Caco-2 (cell line): ENCODE measurements at regions not wholly inside any gene's neighbourhood (a gene's known extent, or its start where the extent isn't known, plus 50 kb on each side); places are given as distances from the start of the nearest gene placed in this dataset.

Experiments
- BruUV-seq: library from RNA; stranded (reverse); fragments of 400-500 nt; replicated peaks from 2 replicates; lab custom pipeline; 2021; lab: Mats Ljungman, UMichigan
- CTCF ChIA-PET: fragments of 300-600 bp; sonication (Branson Sonifier 250); formaldehyde crosslinking; loops from one replicate; lab custom pipeline; 2022; ENCODE audit warnings: antibody characterized with exemption; lab: Charles Lee
- POLR2A ChIA-PET: fragments of 300-600 bp; sonication (Branson Sonifier 250); formaldehyde crosslinking; loops from one replicate; lab custom pipeline; 2022; ENCODE audit warnings: antibody characterized with exemption; lab: Charles Lee
- DNase-seq, 2 experiments: peaks; one replicate each; pipeline versions ENCODE4 v3.0.0 to v3.0.0-alpha.2; 2020 to 2022
- H3K27me3 ChIP-seq: replicated peaks from 2 replicates; pipeline ENCODE4 v1.6.0; 2011; ENCODE audit warnings: low read length; ENCODE audit not compliant: control insufficient read depth, insufficient read depth
- H3K36me3 ChIP-seq: 2 replicates; pipeline ENCODE4 v1.5.1; 2011; ENCODE audit warnings: low read length; ENCODE audit not compliant: control insufficient read depth, insufficient read depth
- H3K4me1 ChIP-seq: fragments of 250-450 bp; sonication (Bioruptor Pico); 2 replicates; pipeline ENCODE4 v1.5.1; 2020; ENCODE audit warnings: mild to moderate bottlenecking
- H3K4me3 ChIP-seq: 2 replicates; pipeline ENCODE4 v1.5.1; 2011; ENCODE audit warnings: low read depth, mild to moderate bottlenecking, control low read depth, low read length
- H3K9me3 ChIP-seq: fragments of 250-450 bp; sonication (Bioruptor Pico); 2 replicates; pipeline ENCODE4 v1.5.1; 2020; ENCODE audit warnings: mild to moderate bottlenecking, moderate library complexity
- H3K27ac Mint-ChIP-seq: one replicate; pipeline ENCODE4 v1.8.0; 2022; ENCODE audit warnings: mixed read lengths; ENCODE audit not compliant: unreplicated experiment
- H3K27me3 Mint-ChIP-seq: one replicate; pipeline ENCODE4 v1.8.0; 2022; ENCODE audit warnings: mixed read lengths; ENCODE audit not compliant: insufficient read depth, unreplicated experiment
- H3K36me3 Mint-ChIP-seq: one replicate; pipeline ENCODE4 v1.8.0; 2022; ENCODE audit warnings: mild to moderate bottlenecking, mixed read lengths; ENCODE audit not compliant: insufficient read depth, unreplicated experiment
- H3K4me1 Mint-ChIP-seq: one replicate; pipeline ENCODE4 v1.8.0; 2022; ENCODE audit warnings: low read depth, mixed read lengths; ENCODE audit not compliant: unreplicated experiment
- H3K4me3 Mint-ChIP-seq: one replicate; pipeline ENCODE4 v1.8.0; 2022; ENCODE audit warnings: mild to moderate bottlenecking, moderate library complexity, mixed read lengths; ENCODE audit not compliant: unreplicated experiment
- H3K9me3 Mint-ChIP-seq: one replicate; pipeline ENCODE4 v1.8.0; 2022; ENCODE audit warnings: mixed read lengths; ENCODE audit not compliant: unreplicated experiment
- intact Hi-C: fragments of 100-400 bp; cut with micrococcal nuclease; formaldehyde crosslinking; loops from one replicate; pipeline ENCODE4 v1.10.0; 2022; ENCODE audit not compliant: unreplicated experiment
- TF ChIP-seq, protein P1 (sequence below), 2 experiments: fragments of 200-600 bp in 1 of 2; IDR thresholded peaks; 1 replicate in 1 of 2; 2 replicates in 1 of 2; pipeline versions ENCODE4 v1.5.1 to v1.8.0; 2011 to 2022; ENCODE audit warnings: antibody characterized with exemption in 1 of 2, control low read depth in 1 of 2, inconsistent platforms in 1 of 2, low read depth in 1 of 2, low read length in 1 of 2, mild to moderate bottlenecking in 1 of 2, moderate library complexity in 1 of 2; ENCODE audit not compliant: insufficient read depth in 1 of 2, severe bottlenecking in 1 of 2, unreplicated experiment in 1 of 2

DNA sequence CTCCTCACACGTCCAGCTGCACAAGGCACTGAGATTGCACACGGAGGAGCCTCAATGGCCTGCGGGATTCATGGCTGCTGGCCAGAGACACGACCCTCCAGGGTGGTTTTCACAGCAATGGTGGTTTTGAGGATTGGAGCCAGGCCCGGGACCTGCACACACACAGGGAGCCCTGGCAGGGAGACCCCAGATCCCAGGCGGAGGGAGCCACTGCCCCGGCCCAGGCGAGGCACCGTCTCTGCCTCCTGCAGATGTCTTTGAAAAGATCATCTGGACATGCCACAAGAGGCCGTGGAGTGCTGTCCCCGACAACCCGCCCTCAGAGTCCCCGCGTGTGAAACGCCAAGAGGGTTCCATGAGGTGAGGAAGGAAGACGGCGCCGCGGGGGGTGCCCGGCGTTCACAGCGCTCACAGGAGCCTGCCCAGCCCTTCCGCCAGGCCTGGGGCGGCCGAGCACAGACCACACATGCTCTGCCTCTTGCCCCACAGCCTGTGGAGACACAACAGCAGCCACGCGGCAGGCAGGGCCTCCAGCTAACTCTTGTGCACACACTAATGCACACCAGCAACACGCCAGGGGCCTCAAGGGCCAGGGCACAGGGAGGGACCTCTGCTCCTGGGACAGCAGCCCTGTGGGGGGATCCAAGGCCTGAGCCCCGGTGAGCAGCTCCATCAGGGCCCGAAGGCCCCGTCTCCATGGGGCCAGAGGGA is 72.8 kb upstream of the CTDP1 start:
- Mint-ChIP-seq H3K27me3 (no peaks in the 10 kb centered on the region), H3K27ac (no peak overlapping the region), H3K9me3 (no peaks in the 10 kb centered on the region), H3K4me3 (no peak overlapping the region), H3K4me1 (no peaks in the 10 kb centered on the region), H3K36me3 (no peaks in the 10 kb centered on the region)
- no peak overlapping the region for H3K4me3 ChIP-seq
- no peak for DNase-seq
- CTCF ChIA-PET: no interaction called here
- no peaks in the 10 kb centered on the region for H3K9me3 ChIP-seq
- H3K4me1 ChIP-seq: no peaks in the 10 kb centered on the region
- POLR2A ChIA-PET: no interaction called here
- intact Hi-C loops: no loop called here
- H3K27me3 ChIP-seq: no peaks in the 10 kb centered on the region
- no peaks in the 10 kb centered on the region for H3K36me3 ChIP-seq
- TF ChIP-seq, protein P1, sequence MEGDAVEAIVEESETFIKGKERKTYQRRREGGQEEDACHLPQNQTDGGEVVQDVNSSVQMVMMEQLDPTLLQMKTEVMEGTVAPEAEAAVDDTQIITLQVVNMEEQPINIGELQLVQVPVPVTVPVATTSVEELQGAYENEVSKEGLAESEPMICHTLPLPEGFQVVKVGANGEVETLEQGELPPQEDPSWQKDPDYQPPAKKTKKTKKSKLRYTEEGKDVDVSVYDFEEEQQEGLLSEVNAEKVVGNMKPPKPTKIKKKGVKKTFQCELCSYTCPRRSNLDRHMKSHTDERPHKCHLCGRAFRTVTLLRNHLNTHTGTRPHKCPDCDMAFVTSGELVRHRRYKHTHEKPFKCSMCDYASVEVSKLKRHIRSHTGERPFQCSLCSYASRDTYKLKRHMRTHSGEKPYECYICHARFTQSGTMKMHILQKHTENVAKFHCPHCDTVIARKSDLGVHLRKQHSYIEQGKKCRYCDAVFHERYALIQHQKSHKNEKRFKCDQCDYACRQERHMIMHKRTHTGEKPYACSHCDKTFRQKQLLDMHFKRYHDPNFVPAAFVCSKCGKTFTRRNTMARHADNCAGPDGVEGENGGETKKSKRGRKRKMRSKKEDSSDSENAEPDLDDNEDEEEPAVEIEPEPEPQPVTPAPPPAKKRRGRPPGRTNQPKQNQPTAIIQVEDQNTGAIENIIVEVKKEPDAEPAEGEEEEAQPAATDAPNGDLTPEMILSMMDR (IDR thresholded peaks at IDR 0.05; ENCODE audit: insufficient read depth in 1 of 2, low read depth in 1 of 2, low read length in 1 of 2, severe bottlenecking in 1 of 2, unreplicated experiment in 1 of 2): no peak
- no TSS peak for BruUV-seq

DNA sequence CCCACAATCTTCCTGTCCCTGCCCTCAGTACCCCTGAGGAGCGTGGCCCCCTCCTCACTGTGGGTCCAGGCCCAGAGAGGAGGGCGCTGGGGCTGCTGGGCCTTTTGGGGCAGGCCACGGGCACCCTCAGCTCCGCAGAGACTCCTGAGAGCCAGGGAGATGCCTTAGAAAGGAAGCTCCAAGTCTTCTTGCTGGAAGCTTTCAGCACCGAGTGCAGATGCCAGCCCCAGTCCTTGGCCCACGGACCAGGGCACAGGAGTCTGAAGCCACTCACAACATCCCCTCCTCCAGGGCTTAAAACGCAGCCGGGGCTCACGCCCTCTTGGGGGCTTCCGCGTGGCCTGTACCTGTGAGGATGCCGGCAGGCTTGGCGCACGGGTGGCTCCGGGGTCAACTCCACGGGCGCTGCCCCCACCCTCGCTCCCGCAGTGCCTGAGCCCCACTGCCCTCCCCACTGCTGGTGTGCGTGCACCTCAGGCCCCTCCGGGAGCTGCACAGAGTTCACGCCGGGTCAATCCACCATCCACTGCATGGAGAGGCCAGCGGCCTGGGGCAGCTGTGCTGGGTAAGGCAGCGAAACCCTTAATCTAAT is 72.1 kb upstream of the CTDP1 start:
- Mint-ChIP-seq H3K4me3 (no peak overlapping the region), H3K9me3 (no peaks in the 10 kb centered on the region), H3K27ac (no peak overlapping the region), H3K36me3 (no peaks in the 10 kb centered on the region), H3K27me3 (no peaks in the 10 kb centered on the region), H3K4me1 (no peaks in the 10 kb centered on the region)
- H3K4me1 ChIP-seq: no peaks in the 10 kb centered on the region
- intact Hi-C loops: no loop called here
- TF ChIP-seq, protein P1 (IDR thresholded peaks at IDR 0.05; ENCODE audit: insufficient read depth in 1 of 2, low read depth in 1 of 2, low read length in 1 of 2, severe bottlenecking in 1 of 2, unreplicated experiment in 1 of 2): no peak
- POLR2A ChIA-PET: no interaction called here
- H3K4me3 ChIP-seq: no peak overlapping the region
- no peaks in the 10 kb centered on the region for H3K27me3 ChIP-seq
- H3K36me3 ChIP-seq: no peaks in the 10 kb centered on the region
- CTCF ChIA-PET: no interaction called here
- DNase-seq: no peak
- H3K9me3 ChIP-seq: no peaks in the 10 kb centered on the region
- no TSS peak for BruUV-seq

- no peaks in the 10 kb centered on the region for H3K4me1 Mint-ChIP-seq
- no peaks in the 10 kb centered on the region for H3K36me3 Mint-ChIP-seq
- BruUV-seq: no TSS peak
- Histone ChIP-seq H3K4me3 (no peak overlapping the region), H3K27me3 (no peaks in the 10 kb centered on the region), H3K36me3 (no peaks in the 10 kb centered on the region), H3K4me1 (no peaks in the 10 kb centered on the region), H3K9me3 (no peaks in the 10 kb centered on the region)
- ChIA-PET POLR2A (no interaction called here), CTCF (no interaction called here)
- TF ChIP-seq, protein P1 (IDR thresholded peaks at IDR 0.05; ENCODE audit: insufficient read depth in 1 of 2, low read depth in 1 of 2, low read length in 1 of 2, severe bottlenecking in 1 of 2, unreplicated experiment in 1 of 2): no peak
- no peak overlapping the region for H3K4me3 Mint-ChIP-seq
- DNase-seq: no peak
- H3K27ac Mint-ChIP-seq: no peak overlapping the region
- H3K9me3 Mint-ChIP-seq: no peaks in the 10 kb centered on the region
- intact Hi-C loops: no loop called here
- no peaks in the 10 kb centered on the region for H3K27me3 Mint-ChIP-seq
Observed at GRCh38 chr18:79608069-79608468, 71.5 kb upstream of the CTDP1 start.
